ENCODE measurements at regions not wholly inside any gene's neighbourhood (a gene's known extent, or its start where the extent isn't known, plus 50 kb on each side); places are given as distances from the start of the nearest gene placed in this dataset.

DNA sequence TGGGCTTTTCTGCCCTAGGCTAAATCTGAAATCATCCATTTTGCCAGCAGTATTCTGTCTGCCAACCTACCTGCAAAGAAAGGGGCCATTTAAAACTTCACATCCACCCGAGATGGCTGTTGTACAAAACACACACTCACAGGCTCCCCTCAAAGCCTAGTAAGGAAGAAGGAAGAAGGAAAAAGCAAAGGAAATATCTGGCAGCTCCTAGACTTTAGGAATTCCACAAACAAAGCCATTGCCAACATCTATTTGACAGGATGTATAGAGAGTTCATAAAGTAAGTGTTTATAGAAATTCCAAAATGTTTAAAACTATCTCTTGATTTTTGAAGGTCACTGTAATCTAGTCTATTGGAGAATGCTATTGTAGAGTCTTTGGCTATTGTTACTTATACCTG, 91.9 kb upstream of the THBS1 start:
- TF ChIP-seq, protein P1, sequence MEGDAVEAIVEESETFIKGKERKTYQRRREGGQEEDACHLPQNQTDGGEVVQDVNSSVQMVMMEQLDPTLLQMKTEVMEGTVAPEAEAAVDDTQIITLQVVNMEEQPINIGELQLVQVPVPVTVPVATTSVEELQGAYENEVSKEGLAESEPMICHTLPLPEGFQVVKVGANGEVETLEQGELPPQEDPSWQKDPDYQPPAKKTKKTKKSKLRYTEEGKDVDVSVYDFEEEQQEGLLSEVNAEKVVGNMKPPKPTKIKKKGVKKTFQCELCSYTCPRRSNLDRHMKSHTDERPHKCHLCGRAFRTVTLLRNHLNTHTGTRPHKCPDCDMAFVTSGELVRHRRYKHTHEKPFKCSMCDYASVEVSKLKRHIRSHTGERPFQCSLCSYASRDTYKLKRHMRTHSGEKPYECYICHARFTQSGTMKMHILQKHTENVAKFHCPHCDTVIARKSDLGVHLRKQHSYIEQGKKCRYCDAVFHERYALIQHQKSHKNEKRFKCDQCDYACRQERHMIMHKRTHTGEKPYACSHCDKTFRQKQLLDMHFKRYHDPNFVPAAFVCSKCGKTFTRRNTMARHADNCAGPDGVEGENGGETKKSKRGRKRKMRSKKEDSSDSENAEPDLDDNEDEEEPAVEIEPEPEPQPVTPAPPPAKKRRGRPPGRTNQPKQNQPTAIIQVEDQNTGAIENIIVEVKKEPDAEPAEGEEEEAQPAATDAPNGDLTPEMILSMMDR (IDR thresholded peaks at IDR 0.05), result no peak
- no peak for TF ChIP-seq SIN3A (IDR thresholded peaks at IDR 0.05; ENCODE audit: borderline replicate concordance, insufficient read depth, low read depth, low read length)

Data from Panc1 (cell line).